ENCODE measurements at regions not wholly inside any gene's neighbourhood (a gene's known extent, or its start where the extent isn't known, plus 50 kb on each side); places are given as distances from the start of the nearest gene placed in this dataset.

- intact Hi-C loops (cut with micrococcal nuclease): no loop called here
- no peak overlapping the region for H3K4me3 ChIP-seq
- no peaks in the 10 kb centered on the region for H3K36me3 ChIP-seq
- H3K4me1 ChIP-seq: no peaks in the 10 kb centered on the region
- H3K27me3 ChIP-seq (ENCODE audit: low read depth): no peaks in the 10 kb centered on the region
- no peak for DNase-seq
- no peaks in the 10 kb centered on the region for H3K9me3 ChIP-seq (replicated peaks)
- TF ChIP-seq CTCF (IDR thresholded peaks at IDR 0.05; ENCODE audit: borderline replicate concordance): no peak
- H3K27ac ChIP-seq (replicated peaks): no peak overlapping the region
These were observed 65.3 kb upstream of the HTR4 start for GRCh38 chr5:148719605-148720004.

GRCh38 chr5:148720257-148720656, 65.9 kb upstream of the HTR4 start:
- no peak for TF ChIP-seq CTCF (IDR thresholded peaks at IDR 0.05; ENCODE audit: borderline replicate concordance)
- DNase-seq: no peak
- Histone ChIP-seq H3K4me1 (no peaks in the 10 kb centered on the region), H3K27me3 (ENCODE audit: low read depth) (no peaks in the 10 kb centered on the region), H3K36me3 (no peaks in the 10 kb centered on the region), H3K9me3 (replicated peaks) (no peaks in the 10 kb centered on the region), H3K27ac (replicated peaks) (no peak overlapping the region), H3K4me3 (no peak overlapping the region)
- intact Hi-C loops (cut with micrococcal nuclease): no loop called here

GRCh38 chr5:148723143-148723542, 68.8 kb upstream of the HTR4 start:
- DNase-seq: no peak
- intact Hi-C loops (cut with micrococcal nuclease): no loop called here
- Histone ChIP-seq H3K9me3 (replicated peaks) (no peaks in the 10 kb centered on the region), H3K36me3 (no peaks in the 10 kb centered on the region), H3K27me3 (ENCODE audit: low read depth) (no peaks in the 10 kb centered on the region), H3K4me3 (no peak overlapping the region), H3K4me1 (no peaks in the 10 kb centered on the region), H3K27ac (replicated peaks) (no peak overlapping the region)
- TF ChIP-seq CTCF (IDR thresholded peaks at IDR 0.05; ENCODE audit: borderline replicate concordance): no peak

GRCh38 chr5:148725675-148726074, 71.3 kb upstream of the HTR4 start:
- Histone ChIP-seq H3K4me3 (no peak overlapping the region), H3K27ac (replicated peaks) (no peak overlapping the region), H3K36me3 (no peaks in the 10 kb centered on the region), H3K27me3 (ENCODE audit: low read depth) (no peaks in the 10 kb centered on the region), H3K9me3 (replicated peaks) (no peaks in the 10 kb centered on the region), H3K4me1 (no peaks in the 10 kb centered on the region)
- intact Hi-C loops (cut with micrococcal nuclease): no loop called here
- no peak for TF ChIP-seq CTCF (IDR thresholded peaks at IDR 0.05; ENCODE audit: borderline replicate concordance)
- no peak for DNase-seq

GRCh38 chr5:148729182-148729581, 74.9 kb upstream of the HTR4 start:
- intact Hi-C loops (cut with micrococcal nuclease): no loop called here
- Histone ChIP-seq H3K27me3 (ENCODE audit: low read depth) (no peaks in the 10 kb centered on the region), H3K36me3 (no peaks in the 10 kb centered on the region), H3K27ac (replicated peaks) (no peak overlapping the region), H3K4me1 (peaks cover 13% of the 10 kb centered on the region), H3K9me3 (replicated peaks) (no peaks in the 10 kb centered on the region), H3K4me3 (no peak overlapping the region)
- TF ChIP-seq CTCF (IDR thresholded peaks at IDR 0.05; ENCODE audit: borderline replicate concordance): peak; percentile 50
- DNase-seq: no peak

GRCh38 chr5:148730270-148730669, 75.9 kb upstream of the HTR4 start:
- no peak for DNase-seq
- no peaks in the 10 kb centered on the region for H3K9me3 ChIP-seq (replicated peaks)
- H3K27ac ChIP-seq (replicated peaks): no peak overlapping the region
- intact Hi-C loops (cut with micrococcal nuclease): loop anchor here (2.0 to 10.0 kb wide), 3 partner anchors 285 to 551 kb away; no protein-coding TSS in a partner anchor
- TF ChIP-seq CTCF (IDR thresholded peaks at IDR 0.05; ENCODE audit: borderline replicate concordance): no peak
- no peaks in the 10 kb centered on the region for H3K36me3 ChIP-seq
- no peaks in the 10 kb centered on the region for H3K27me3 ChIP-seq (ENCODE audit: low read depth)
- no peak overlapping the region for H3K4me3 ChIP-seq
- H3K4me1 ChIP-seq: peaks cover 13% of the 10 kb centered on the region

All from left ventricle myocardium inferior (tissue), 1 donor.